Breast epithelium (tissue), 3 donors: ENCODE measurements at regions not wholly inside any gene's neighbourhood (a gene's known extent, or its start where the extent isn't known, plus 50 kb on each side); places are given as distances from the start of the nearest gene placed in this dataset.

Experiments
- POLR2A ChIP-seq: fragments of 450-650 bp; IDR thresholded peaks from one replicate; pipeline ENCODE4 v1.6.1; 2016; ENCODE audit warnings: antibody characterized with exemption, mild to moderate bottlenecking, moderate library complexity
- POLR2AphosphoS5 ChIP-seq, 3 donors: sonication (generic); formaldehyde crosslinking; IDR thresholded peaks; one replicate each; pipeline ENCODE4 v1.6.1; 2017; ENCODE audit warnings: antibody characterized with exemption in 3 of 3
- TF ChIP-seq, protein P1 (sequence below), 3 donors: fragments of 450-650 bp; IDR thresholded peaks; one replicate each; pipeline ENCODE4 v1.5.1; 2016 to 2017; ENCODE audit warnings: antibody characterized with exemption in 3 of 3, mild to moderate bottlenecking in 3 of 3, moderate library complexity in 3 of 3

DNA sequence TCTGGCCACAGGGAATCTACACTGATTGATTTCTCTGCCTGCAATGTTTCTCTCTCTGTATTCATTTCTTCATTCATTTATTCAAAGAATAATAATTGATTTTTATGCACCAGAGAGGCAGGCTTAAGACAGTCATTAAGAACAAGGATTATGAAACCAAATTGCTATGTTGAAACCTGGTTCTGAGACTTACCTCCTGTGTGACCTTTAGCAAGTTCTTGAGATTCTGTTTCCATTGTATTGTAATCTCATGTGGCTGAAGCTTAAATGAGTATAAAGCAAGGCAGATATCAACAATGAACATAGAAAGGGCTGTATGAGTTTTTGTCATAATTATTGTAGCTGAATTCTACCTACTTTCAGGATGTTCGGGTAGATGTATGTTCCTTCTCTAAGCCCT, 129.6 kb upstream of the GRIA1 start:
- TF ChIP-seq POLR2A (no peak), POLR2AphosphoS5 (IDR thresholded peaks at IDR 0.05) (no peak)
- TF ChIP-seq, protein P1, sequence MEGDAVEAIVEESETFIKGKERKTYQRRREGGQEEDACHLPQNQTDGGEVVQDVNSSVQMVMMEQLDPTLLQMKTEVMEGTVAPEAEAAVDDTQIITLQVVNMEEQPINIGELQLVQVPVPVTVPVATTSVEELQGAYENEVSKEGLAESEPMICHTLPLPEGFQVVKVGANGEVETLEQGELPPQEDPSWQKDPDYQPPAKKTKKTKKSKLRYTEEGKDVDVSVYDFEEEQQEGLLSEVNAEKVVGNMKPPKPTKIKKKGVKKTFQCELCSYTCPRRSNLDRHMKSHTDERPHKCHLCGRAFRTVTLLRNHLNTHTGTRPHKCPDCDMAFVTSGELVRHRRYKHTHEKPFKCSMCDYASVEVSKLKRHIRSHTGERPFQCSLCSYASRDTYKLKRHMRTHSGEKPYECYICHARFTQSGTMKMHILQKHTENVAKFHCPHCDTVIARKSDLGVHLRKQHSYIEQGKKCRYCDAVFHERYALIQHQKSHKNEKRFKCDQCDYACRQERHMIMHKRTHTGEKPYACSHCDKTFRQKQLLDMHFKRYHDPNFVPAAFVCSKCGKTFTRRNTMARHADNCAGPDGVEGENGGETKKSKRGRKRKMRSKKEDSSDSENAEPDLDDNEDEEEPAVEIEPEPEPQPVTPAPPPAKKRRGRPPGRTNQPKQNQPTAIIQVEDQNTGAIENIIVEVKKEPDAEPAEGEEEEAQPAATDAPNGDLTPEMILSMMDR (IDR thresholded peaks at IDR 0.05) = no peak
